ENCODE measurements at regions not wholly inside any gene's neighbourhood (a gene's known extent, or its start where the extent isn't known, plus 50 kb on each side); places are given as distances from the start of the nearest gene placed in this dataset.

DNA sequence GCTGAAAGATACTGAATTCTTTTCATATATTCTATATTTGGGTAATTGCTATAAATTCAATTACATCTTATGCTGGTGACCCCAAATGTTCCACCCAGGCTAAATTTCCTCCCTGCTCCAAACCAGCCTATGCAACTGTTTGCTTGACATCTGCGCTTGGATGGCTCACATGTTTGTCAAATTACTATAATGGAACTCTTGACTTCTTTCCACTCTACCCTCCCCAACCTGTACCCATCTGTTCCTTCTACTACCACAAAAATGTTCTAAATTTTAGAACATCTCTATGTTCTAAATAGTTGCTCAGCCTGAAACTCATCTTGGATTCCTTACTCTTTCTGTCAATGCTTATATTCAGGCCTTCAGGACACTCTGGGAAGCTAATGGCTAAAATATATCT is 249.9 kb upstream of the SMIM30 start:
- no peaks in the 10 kb centered on the region for H3K27me3 ChIP-seq
- no peaks in the 10 kb centered on the region for H3K9me3 ChIP-seq (replicated peaks in 1 of 3)
- WGBS, 4 donors: 91 to 100% (median 99%) methylated on average over 1 of the region's 1 CpG
- no peak for TF ChIP-seq POLR2A (IDR thresholded peaks at IDR 0.05)
- TF ChIP-seq, protein P1, sequence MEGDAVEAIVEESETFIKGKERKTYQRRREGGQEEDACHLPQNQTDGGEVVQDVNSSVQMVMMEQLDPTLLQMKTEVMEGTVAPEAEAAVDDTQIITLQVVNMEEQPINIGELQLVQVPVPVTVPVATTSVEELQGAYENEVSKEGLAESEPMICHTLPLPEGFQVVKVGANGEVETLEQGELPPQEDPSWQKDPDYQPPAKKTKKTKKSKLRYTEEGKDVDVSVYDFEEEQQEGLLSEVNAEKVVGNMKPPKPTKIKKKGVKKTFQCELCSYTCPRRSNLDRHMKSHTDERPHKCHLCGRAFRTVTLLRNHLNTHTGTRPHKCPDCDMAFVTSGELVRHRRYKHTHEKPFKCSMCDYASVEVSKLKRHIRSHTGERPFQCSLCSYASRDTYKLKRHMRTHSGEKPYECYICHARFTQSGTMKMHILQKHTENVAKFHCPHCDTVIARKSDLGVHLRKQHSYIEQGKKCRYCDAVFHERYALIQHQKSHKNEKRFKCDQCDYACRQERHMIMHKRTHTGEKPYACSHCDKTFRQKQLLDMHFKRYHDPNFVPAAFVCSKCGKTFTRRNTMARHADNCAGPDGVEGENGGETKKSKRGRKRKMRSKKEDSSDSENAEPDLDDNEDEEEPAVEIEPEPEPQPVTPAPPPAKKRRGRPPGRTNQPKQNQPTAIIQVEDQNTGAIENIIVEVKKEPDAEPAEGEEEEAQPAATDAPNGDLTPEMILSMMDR (IDR thresholded peaks at IDR 0.05): no peak
- H3K27ac ChIP-seq: no peak overlapping the region
- H3K36me3 ChIP-seq (replicated peaks in 1 of 2): no peaks in the 10 kb centered on the region
- no peak overlapping the region for H3K4me3 ChIP-seq
- intact Hi-C loops (cut with DNase I): no loop called here
- no peak for DNase-seq
- no peaks in the 10 kb centered on the region for H3K4me1 ChIP-seq (replicated peaks in 1 of 2)

DNA sequence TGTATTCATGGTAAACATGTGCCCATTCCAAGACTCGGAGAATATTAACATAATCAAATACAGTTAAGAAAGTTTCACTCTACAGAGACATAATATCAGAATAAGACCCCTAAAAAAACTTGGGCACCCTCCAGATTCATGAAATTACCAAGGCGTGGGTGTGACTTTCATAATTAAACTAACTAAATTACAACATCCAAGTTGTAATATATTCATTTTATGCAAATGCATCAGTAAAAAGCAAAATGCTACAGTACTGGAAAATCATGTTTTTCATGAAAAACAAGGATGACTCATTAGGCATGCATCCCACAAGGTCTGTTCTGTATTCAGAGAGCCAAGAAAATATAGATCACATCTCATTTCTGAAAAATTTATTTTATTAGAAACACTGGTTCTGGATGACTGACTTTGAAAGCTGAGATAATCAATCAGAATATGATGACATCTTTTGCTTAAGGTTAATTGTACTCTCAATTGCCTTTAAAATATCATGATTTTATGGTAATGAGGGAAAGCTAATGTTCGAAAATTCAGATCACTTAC is 248.8 kb upstream of the SMIM30 start:
- TF ChIP-seq POLR2A (IDR thresholded peaks at IDR 0.05): no peak
- TF ChIP-seq, protein P1 (IDR thresholded peaks at IDR 0.05): no peak
- no peak for DNase-seq
- Histone ChIP-seq H3K9me3 (replicated peaks in 1 of 3) (no peaks in the 10 kb centered on the region), H3K4me3 (no peak overlapping the region), H3K4me1 (replicated peaks in 1 of 2) (no peaks in the 10 kb centered on the region), H3K36me3 (replicated peaks in 1 of 2) (no peaks in the 10 kb centered on the region), H3K27me3 (no peaks in the 10 kb centered on the region), H3K27ac (no peak overlapping the region)
- 51 to 73% (median 66%) methylated on average over 3 of the region's 3 CpGs for WGBS, 4 donors
- intact Hi-C loops (cut with DNase I): no loop called here

DNA sequence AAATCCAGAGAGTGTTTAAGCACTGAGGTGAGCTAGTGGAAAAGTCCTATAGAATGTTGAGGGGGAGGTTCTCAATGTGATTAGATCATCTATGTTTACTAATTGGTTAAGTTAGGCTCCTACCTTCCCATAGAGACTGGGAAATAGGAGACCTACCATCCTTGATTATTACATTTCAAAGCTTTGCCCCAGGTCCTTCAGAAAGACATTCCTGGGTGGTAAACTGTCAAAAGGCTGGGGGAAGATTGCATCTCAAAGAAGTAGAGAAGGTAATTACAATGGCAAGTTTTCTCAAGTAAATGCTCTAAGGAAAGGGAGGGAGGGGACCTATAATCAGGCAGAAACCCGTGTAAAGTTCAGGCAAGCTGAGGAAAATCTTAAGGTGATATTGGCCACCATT is 247.8 kb upstream of the SMIM30 start:
- H3K36me3 ChIP-seq (replicated peaks in 1 of 2): no peaks in the 10 kb centered on the region
- WGBS, 4 donors: 47 to 55% (median 51%) methylated on average over 1 of the region's 1 CpG
- no peak overlapping the region for H3K27ac ChIP-seq
- TF ChIP-seq, protein P1 (IDR thresholded peaks at IDR 0.05): no peak
- TF ChIP-seq POLR2A (IDR thresholded peaks at IDR 0.05): no peak
- no peak for DNase-seq
- no peaks in the 10 kb centered on the region for H3K9me3 ChIP-seq (replicated peaks in 1 of 3)
- H3K27me3 ChIP-seq: no peaks in the 10 kb centered on the region
- H3K4me1 ChIP-seq (replicated peaks in 1 of 2): no peaks in the 10 kb centered on the region
- no peak overlapping the region for H3K4me3 ChIP-seq
- intact Hi-C loops (cut with DNase I): no loop called here

DNA sequence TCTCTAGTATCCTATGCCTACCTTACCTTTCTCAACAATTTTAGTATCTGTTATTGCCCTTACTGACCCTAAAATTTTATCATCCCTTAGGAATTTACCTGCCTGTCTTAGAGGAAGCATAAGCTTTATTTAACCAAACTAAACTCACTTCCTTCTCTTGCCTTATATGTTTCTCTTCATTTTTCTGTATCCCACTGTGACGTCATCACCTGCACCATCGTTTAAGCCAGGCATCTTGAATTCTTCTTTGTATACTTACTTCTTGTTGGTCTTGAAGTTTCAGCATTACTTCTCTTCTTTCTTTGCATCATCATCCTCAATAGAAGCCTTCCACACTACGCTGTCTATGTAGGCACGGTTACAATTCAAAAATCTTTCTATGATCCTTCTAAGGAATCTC is 231.0 kb upstream of the SMIM30 start:
- Histone ChIP-seq H3K4me3 (no peak overlapping the region), H3K27me3 (no peaks in the 10 kb centered on the region), H3K27ac (no peak overlapping the region), H3K36me3 (replicated peaks in 1 of 2) (no peaks in the 10 kb centered on the region), H3K4me1 (replicated peaks in 1 of 2) (no peaks in the 10 kb centered on the region), H3K9me3 (replicated peaks in 1 of 3) (no peaks in the 10 kb centered on the region)
- intact Hi-C loops (cut with DNase I): no loop called here
- 78 to 90% (median 86%) methylated on average over 4 of the region's 4 CpGs for WGBS, 4 donors
- no peak for TF ChIP-seq POLR2A (IDR thresholded peaks at IDR 0.05)
- TF ChIP-seq, protein P1 (IDR thresholded peaks at IDR 0.05): no peak
- no peak for DNase-seq
